LNCAP (cell line): ENCODE measurements at regions not wholly inside any gene's neighbourhood (a gene's known extent, or its start where the extent isn't known, plus 50 kb on each side); places are given as distances from the start of the nearest gene placed in this dataset.

Experiments
- TF ChIP-seq, protein P1 (sequence below): fragments of 450-650 bp; IDR thresholded peaks from 2 replicates; pipeline ENCODE4 v1.5.1; 2017; ENCODE audit warnings: mild to moderate bottlenecking

DNA sequence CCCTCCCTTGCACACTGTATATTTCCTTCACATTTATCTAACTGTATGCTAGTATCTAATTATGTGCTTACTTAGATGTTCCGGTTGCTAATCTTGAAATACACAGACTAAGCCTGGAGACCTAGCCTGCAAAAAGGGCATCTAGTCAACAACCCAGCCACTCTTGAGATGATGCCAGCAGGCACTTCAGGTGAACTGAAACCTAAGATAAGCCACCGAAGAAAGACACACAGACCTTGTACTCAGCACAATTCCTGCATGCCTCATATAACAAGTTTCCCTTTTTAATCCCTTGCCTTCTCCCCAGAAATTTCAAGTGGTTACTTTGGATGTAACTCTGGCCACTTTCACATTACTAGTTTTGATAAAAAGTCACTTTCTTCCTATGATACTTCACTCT lies 2506.6 kb downstream of the ARAP2 start:
- TF ChIP-seq, protein P1, sequence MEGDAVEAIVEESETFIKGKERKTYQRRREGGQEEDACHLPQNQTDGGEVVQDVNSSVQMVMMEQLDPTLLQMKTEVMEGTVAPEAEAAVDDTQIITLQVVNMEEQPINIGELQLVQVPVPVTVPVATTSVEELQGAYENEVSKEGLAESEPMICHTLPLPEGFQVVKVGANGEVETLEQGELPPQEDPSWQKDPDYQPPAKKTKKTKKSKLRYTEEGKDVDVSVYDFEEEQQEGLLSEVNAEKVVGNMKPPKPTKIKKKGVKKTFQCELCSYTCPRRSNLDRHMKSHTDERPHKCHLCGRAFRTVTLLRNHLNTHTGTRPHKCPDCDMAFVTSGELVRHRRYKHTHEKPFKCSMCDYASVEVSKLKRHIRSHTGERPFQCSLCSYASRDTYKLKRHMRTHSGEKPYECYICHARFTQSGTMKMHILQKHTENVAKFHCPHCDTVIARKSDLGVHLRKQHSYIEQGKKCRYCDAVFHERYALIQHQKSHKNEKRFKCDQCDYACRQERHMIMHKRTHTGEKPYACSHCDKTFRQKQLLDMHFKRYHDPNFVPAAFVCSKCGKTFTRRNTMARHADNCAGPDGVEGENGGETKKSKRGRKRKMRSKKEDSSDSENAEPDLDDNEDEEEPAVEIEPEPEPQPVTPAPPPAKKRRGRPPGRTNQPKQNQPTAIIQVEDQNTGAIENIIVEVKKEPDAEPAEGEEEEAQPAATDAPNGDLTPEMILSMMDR, result no peak

DNA sequence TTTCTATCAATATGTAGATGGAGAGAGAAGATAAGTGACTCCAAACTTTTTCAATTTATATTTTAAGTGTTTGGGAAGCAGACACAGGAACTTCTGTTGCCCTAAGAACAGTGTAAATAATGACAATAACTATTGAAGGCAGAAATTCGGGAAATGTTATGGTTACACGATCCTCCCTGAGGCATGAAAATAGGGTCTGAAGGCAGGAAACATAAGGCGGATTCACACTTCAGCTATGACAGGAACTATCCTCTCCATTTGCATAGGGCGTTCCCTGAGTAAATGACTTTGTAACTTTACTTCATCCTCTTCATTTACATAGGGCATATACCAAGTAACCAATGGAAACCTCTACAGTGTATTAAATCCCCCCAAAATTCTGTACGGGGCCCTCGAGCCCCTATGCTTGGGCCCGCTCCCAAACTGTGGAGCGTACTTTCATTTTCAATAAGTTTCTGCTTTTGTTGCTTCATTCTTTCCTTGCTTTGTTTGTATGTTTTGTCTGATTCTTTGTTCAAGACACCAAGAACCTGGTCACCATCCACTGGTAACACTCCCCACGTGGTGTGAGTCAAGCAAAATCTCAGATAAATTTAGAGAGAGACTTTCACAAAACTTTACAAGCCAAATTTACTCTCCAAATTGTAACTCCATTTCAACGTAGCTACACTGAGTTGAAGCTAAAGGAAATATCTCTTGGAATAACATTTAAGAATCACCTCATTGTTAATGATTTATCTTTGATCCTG lies 2504.3 kb downstream of the ARAP2 start:
- TF ChIP-seq, protein P1, result no peak

- TF ChIP-seq, protein P1, result no peak
Measured at GRCh38 chr4:33746979-33747378, 2497.3 kb downstream of the ARAP2 start.

DNA sequence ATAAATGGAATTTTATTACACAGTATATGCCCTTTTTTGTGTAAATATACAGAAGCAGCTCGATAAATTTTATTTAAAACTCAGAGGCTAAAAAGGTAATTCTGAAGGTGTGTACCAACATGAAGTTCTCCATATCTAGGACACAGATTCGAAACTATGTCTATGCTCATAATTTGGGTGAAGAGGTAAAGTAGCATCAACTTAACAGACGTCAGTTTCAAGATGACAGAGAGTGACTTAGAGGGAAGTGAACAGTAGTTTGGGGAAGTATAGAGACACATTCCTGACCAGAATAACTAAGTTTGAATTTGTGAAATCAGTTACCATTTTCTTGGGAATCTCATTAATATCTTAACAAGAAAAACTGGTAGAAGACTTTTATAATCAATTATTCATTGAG lies 2493.3 kb downstream of the ARAP2 start:
- TF ChIP-seq, protein P1, result no peak

GRCh38 chr4:33772582-33772981 lies 2471.7 kb downstream of the ARAP2 start:
- TF ChIP-seq, protein P1, result no peak

DNA sequence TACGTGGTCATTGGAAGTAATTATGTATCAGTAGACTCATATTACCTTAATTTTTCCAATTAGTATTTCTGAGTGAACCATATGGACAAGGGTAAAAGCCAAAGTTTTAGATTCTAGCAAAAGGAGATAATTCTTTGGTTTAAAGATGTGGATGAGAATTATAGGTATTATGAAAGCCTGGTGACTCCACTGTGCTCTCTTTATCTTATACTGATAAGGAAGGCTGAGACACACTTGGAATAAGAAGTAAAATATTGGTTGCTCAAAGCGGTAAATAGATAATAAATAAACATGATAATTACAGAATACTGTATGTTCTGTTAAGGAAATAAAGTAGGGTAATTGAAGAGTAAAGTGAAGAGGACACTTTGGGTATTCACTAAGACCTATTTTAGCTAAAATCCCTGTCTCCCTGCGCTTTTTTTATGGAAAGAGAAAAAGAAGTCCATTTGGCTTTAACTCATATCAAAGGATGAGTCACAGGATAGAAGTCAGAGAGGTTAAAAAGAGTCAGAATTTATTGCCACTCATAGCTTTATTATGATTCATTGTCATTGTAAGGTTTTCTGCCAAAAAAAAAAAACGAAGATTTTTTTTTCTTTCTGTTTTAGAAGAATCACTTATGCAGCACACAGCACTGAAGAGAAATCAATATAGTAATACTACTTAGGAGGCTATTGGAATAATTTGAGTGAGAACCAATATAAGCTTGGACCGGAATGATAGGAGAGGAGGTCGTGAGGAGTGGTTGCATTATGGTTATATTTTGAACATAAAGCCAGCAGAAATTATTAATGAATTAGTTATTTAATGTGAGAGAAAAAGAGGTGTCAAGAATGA lies 2463.1 kb downstream of the ARAP2 start:
- TF ChIP-seq, protein P1, result no peak

GRCh38 chr4:33785843-33786242 lies 2458.5 kb downstream of the ARAP2 start:
- TF ChIP-seq, protein P1, result no peak
